ENCODE measurements at regions not wholly inside any gene's neighbourhood (a gene's known extent, or its start where the extent isn't known, plus 50 kb on each side); places are given as distances from the start of the nearest gene placed in this dataset.
A peak's percentile ranks its signal among the peaks of the same experiment; 100 is the strongest.

GRCh38 chr10:128630787-128631252 is 504.6 kb upstream of the MKI67 start:
- no peak overlapping the region for H3K4me3 ChIP-seq (ENCODE audit: low read length)
- no peak for DNase-seq (ENCODE audit: low read depth, low spot score)

- DNase-seq (ENCODE audit: low read depth, low spot score): peak; percentile 34
- no peak overlapping the region for H3K4me3 ChIP-seq (ENCODE audit: low read length)
Measured at GRCh38 chr10:128631801-128632241, 505.6 kb upstream of the MKI67 start.

- H3K4me3 ChIP-seq (ENCODE audit: low read length): no peak overlapping the region
- DNase-seq (ENCODE audit: low read depth, low spot score): no peak
Measured at GRCh38 chr10:128632694-128633093, 506.5 kb upstream of the MKI67 start.

- H3K4me3 ChIP-seq (ENCODE audit: low read length): no peak overlapping the region
- no peak for DNase-seq (ENCODE audit: low read depth, low spot score)
Measured at GRCh38 chr10:128633864-128634540, 507.8 kb upstream of the MKI67 start.

GRCh38 chr10:128642023-128642422 is 515.8 kb upstream of the MKI67 start:
- DNase-seq (ENCODE audit: low read depth, low spot score): no peak

GRCh38 chr10:128642502-128642901 is 516.3 kb upstream of the MKI67 start:
- no peak overlapping the region for H3K4me3 ChIP-seq (ENCODE audit: low read length)
- DNase-seq (ENCODE audit: low read depth, low spot score): no peak

More at GRCh38 chr10:128642023-128642422, 515.8 kb upstream of the MKI67 start:
- no peak overlapping the region for H3K4me3 ChIP-seq (ENCODE audit: low read length)

- no peak for DNase-seq (ENCODE audit: low read depth, low spot score)
- H3K4me3 ChIP-seq (ENCODE audit: low read length): no peak overlapping the region
Measured at GRCh38 chr10:128643658-128644057, 517.4 kb upstream of the MKI67 start.

GRCh38 chr10:128645486-128645885 is 519.3 kb upstream of the MKI67 start:
- H3K4me3 ChIP-seq (ENCODE audit: low read length): no peak overlapping the region
- no peak for DNase-seq (ENCODE audit: low read depth, low spot score)

- H3K4me3 ChIP-seq (ENCODE audit: low read length): no peak overlapping the region
- DNase-seq (ENCODE audit: low read depth, low spot score): no peak
Measured at GRCh38 chr10:128646956-128647355, 520.7 kb upstream of the MKI67 start.

- DNase-seq (ENCODE audit: low read depth, low spot score): no peak
- no peak overlapping the region for H3K4me3 ChIP-seq (ENCODE audit: low read length)
Measured at GRCh38 chr10:128657548-128657947, 531.3 kb upstream of the MKI67 start.

- no peak overlapping the region for H3K4me3 ChIP-seq (ENCODE audit: low read length)
- DNase-seq (ENCODE audit: low read depth, low spot score): peak; percentile 2
Measured at GRCh38 chr10:128660726-128661125, 534.5 kb upstream of the MKI67 start.

- DNase-seq (ENCODE audit: low read depth, low spot score): no peak
- H3K4me3 ChIP-seq (ENCODE audit: low read length): no peak overlapping the region
Measured at GRCh38 chr10:128661404-128662197, 535.4 kb upstream of the MKI67 start.

- DNase-seq (ENCODE audit: low read depth, low spot score): no peak
- no peak overlapping the region for H3K4me3 ChIP-seq (ENCODE audit: low read length)
Measured at GRCh38 chr10:128662520-128662919, 536.3 kb upstream of the MKI67 start.

- DNase-seq (ENCODE audit: low read depth, low spot score): no peak
Measured at GRCh38 chr10:128664729-128665128, 538.5 kb upstream of the MKI67 start.

GRCh38 chr10:128675405-128675804 is 549.2 kb upstream of the MKI67 start:
- no peak for DNase-seq (ENCODE audit: low read depth, low spot score)
- no peak overlapping the region for H3K4me3 ChIP-seq (ENCODE audit: low read length)

More at GRCh38 chr10:128664729-128665128, 538.5 kb upstream of the MKI67 start:
- no peak overlapping the region for H3K4me3 ChIP-seq (ENCODE audit: low read length)

- H3K4me3 ChIP-seq (ENCODE audit: low read length): no peak overlapping the region
- no peak for DNase-seq (ENCODE audit: low read depth, low spot score)
Measured at GRCh38 chr10:128680116-128680515, 553.9 kb upstream of the MKI67 start.

- DNase-seq (ENCODE audit: low read depth, low spot score): no peak
- H3K4me3 ChIP-seq (ENCODE audit: low read length): no peak overlapping the region
Measured at GRCh38 chr10:128684215-128684614, 558.0 kb upstream of the MKI67 start.

GRCh38 chr10:128686630-128687278 is 560.5 kb upstream of the MKI67 start:
- no peak overlapping the region for H3K4me3 ChIP-seq (ENCODE audit: low read length)
- DNase-seq (ENCODE audit: low read depth, low spot score): no peak

- DNase-seq (ENCODE audit: low read depth, low spot score): no peak
Measured at GRCh38 chr10:128687408-128687807, 561.2 kb upstream of the MKI67 start.

More at GRCh38 chr10:128687408-128687807, 561.2 kb upstream of the MKI67 start:
- no peak overlapping the region for H3K4me3 ChIP-seq (ENCODE audit: low read length)

Data from Jurkat, Clone E6-1 (cell line).